HUES48 (cell line): ENCODE measurements at regions not wholly inside any gene's neighbourhood (a gene's known extent, or its start where the extent isn't known, plus 50 kb on each side); places are given as distances from the start of the nearest gene placed in this dataset.
A peak's percentile ranks its signal among the peaks of the same experiment; 100 is the strongest.
"Not testable (repeated sequence)": the region's sequence is repeated elsewhere in the genome, so short reads cannot be mapped to it uniquely, and the experiment has no call there.

Experiments
- H3K27ac ChIP-seq: one replicate; pipeline ENCODE4 v1.7.0; 2013; ENCODE audit warnings: low read depth, low read length, inconsistent platforms
- H3K27me3 ChIP-seq: 2 replicates; pipeline ENCODE4 v1.6.1; 2013; ENCODE audit warnings: mild to moderate bottlenecking, low read length; ENCODE audit not compliant: control insufficient read depth, insufficient read depth
- H3K36me3 ChIP-seq: 2 replicates; pipeline ENCODE4 v1.6.1; 2013; ENCODE audit warnings: low read length; ENCODE audit not compliant: control insufficient read depth, insufficient read depth
- H3K4me1 ChIP-seq: 2 replicates; pipeline ENCODE4 v1.6.1; 2013; ENCODE audit warnings: mild to moderate bottlenecking, low read length; ENCODE audit not compliant: control insufficient read depth, insufficient read depth
- H3K4me3 ChIP-seq: 2 replicates; pipeline ENCODE4 v1.5.1; 2013; ENCODE audit warnings: mild to moderate bottlenecking, low read depth, low read length
- H3K9ac ChIP-seq: 2 replicates; pipeline ENCODE4 v1.6.1; 2013; ENCODE audit warnings: mild to moderate bottlenecking, low read depth, low read length, moderate library complexity
- H3K9me3 ChIP-seq: 2 replicates; pipeline ENCODE4 v1.6.1; 2013; ENCODE audit warnings: low read length; ENCODE audit not compliant: control insufficient read depth, insufficient read depth

GRCh38 chr11:71167814-71168213 is 84.6 kb downstream of the SHANK2 start:
- H3K27me3 ChIP-seq, H3K4me1 ChIP-seq, H3K9me3 ChIP-seq, H3K4me3 ChIP-seq, H3K9ac ChIP-seq, H3K27ac ChIP-seq, H3K36me3 ChIP-seq: not testable (repeated sequence)

- Histone ChIP-seq H3K9me3 (no peaks in the 10 kb centered on the region; the same call in 1 of the 2 replicates), H3K27ac (no peak overlapping the region), H3K4me1 (no peaks in the 10 kb centered on the region), H3K36me3 (0 out of 2 replicates have a peak, but pooled peaks cover 2% of the 10 kb centered on the region), H3K27me3 (no peaks in the 10 kb centered on the region), H3K4me3 (no peak overlapping the region), H3K9ac (no peak overlapping the region)
These were observed 86.6 kb downstream of the SHANK2 start for GRCh38 chr11:71165771-71166170.

- H3K4me3 ChIP-seq = no peak overlapping the region
- no peaks in the 10 kb centered on the region; the same call in 1 of the 2 replicates for H3K9me3 ChIP-seq
- H3K9ac ChIP-seq = no peak overlapping the region
- H3K36me3 ChIP-seq = 0 out of 2 replicates have a peak, but pooled peaks cover 2% of the 10 kb centered on the region
- H3K27ac ChIP-seq = no peak overlapping the region
- no peaks in the 10 kb centered on the region for H3K4me1 ChIP-seq
- H3K27me3 ChIP-seq = no peaks in the 10 kb centered on the region
These were observed 87.8 kb downstream of the SHANK2 start for GRCh38 chr11:71164621-71165020.

GRCh38 chr11:71164186-71164585 is 88.2 kb downstream of the SHANK2 start:
- Histone ChIP-seq H3K27ac (no peak overlapping the region), H3K9ac (no peak overlapping the region), H3K27me3 (no peaks in the 10 kb centered on the region), H3K4me1 (no peaks in the 10 kb centered on the region), H3K4me3 (no peak overlapping the region), H3K9me3 (no peaks in the 10 kb centered on the region; the same call in 1 of the 2 replicates), H3K36me3 (0 out of 2 replicates have a peak, but pooled peaks cover 2% of the 10 kb centered on the region)

GRCh38 chr11:71163371-71163770 is 89.0 kb downstream of the SHANK2 start:
- Histone ChIP-seq H3K9me3 (no peaks in the 10 kb centered on the region), H3K27me3 (no peaks in the 10 kb centered on the region), H3K9ac (no peak overlapping the region), H3K36me3 (0 out of 2 replicates have a peak, but pooled peaks cover 2% of the 10 kb centered on the region), H3K4me3 (no peak overlapping the region), H3K4me1 (no peaks in the 10 kb centered on the region), H3K27ac (no peak overlapping the region)

- H3K4me1 ChIP-seq = no peaks in the 10 kb centered on the region
- no peaks in the 10 kb centered on the region for H3K9me3 ChIP-seq
- no peak overlapping the region for H3K4me3 ChIP-seq
- H3K9ac ChIP-seq = no peak overlapping the region
- no peaks in the 10 kb centered on the region for H3K27me3 ChIP-seq
- no peaks in the 10 kb centered on the region for H3K36me3 ChIP-seq
- no peak overlapping the region for H3K27ac ChIP-seq
These were observed 93.4 kb downstream of the SHANK2 start for GRCh38 chr11:71158936-71159335.

GRCh38 chr11:71157676-71158075 is 94.7 kb downstream of the SHANK2 start:
- not testable (repeated sequence) for H3K27ac ChIP-seq, H3K36me3 ChIP-seq, H3K9ac ChIP-seq, H3K9me3 ChIP-seq, H3K27me3 ChIP-seq, H3K4me1 ChIP-seq, H3K4me3 ChIP-seq

GRCh38 chr11:71156301-71156700 is 96.1 kb downstream of the SHANK2 start:
- Histone ChIP-seq H3K27ac (no peak overlapping the region), H3K4me1 (peaks cover 9% of the 10 kb centered on the region), H3K27me3 (no peaks in the 10 kb centered on the region), H3K9ac (no peak overlapping the region), H3K36me3 (no peaks in the 10 kb centered on the region), H3K9me3 (no peaks in the 10 kb centered on the region), H3K4me3 (no peak overlapping the region)

- H3K4me3 ChIP-seq = no peak overlapping the region
- H3K9ac ChIP-seq = no peak overlapping the region
- no peak overlapping the region for H3K27ac ChIP-seq
- no peaks in the 10 kb centered on the region for H3K9me3 ChIP-seq
- H3K36me3 ChIP-seq = no peaks in the 10 kb centered on the region
- H3K27me3 ChIP-seq = no peaks in the 10 kb centered on the region
- peaks cover 9% of the 10 kb centered on the region for H3K4me1 ChIP-seq
These were observed 96.5 kb downstream of the SHANK2 start for GRCh38 chr11:71155846-71156245.

GRCh38 chr11:71154261-71154805 is 98.0 kb downstream of the SHANK2 start:
- H3K4me3 ChIP-seq = no peak overlapping the region
- H3K36me3 ChIP-seq = no peaks in the 10 kb centered on the region
- H3K27me3 ChIP-seq = no peaks in the 10 kb centered on the region
- peaks cover 9% of the 10 kb centered on the region for H3K4me1 ChIP-seq
- H3K9me3 ChIP-seq = no peaks in the 10 kb centered on the region
- no peak overlapping the region for H3K9ac ChIP-seq
- no peak overlapping the region for H3K27ac ChIP-seq

- H3K36me3 ChIP-seq = no peaks in the 10 kb centered on the region
- H3K27me3 ChIP-seq = no peaks in the 10 kb centered on the region
- H3K9ac ChIP-seq = no peak overlapping the region
- no peak overlapping the region for H3K4me3 ChIP-seq
- H3K4me1 ChIP-seq = peaks cover 9% of the 10 kb centered on the region
- H3K27ac ChIP-seq = peak overlapping the region; percentile 50
- H3K9me3 ChIP-seq = no peaks in the 10 kb centered on the region
These were observed 99.4 kb downstream of the SHANK2 start for GRCh38 chr11:71153005-71153390.
